GM03348 (cell line): ENCODE measurements at regions not wholly inside any gene's neighbourhood (a gene's known extent, or its start where the extent isn't known, plus 50 kb on each side); places are given as distances from the start of the nearest gene placed in this dataset.

Source experiments
- DNase-seq: peaks from one replicate; pipeline ENCODE4 v3.0.0; 2012; ENCODE audit warnings: low spot score

GRCh38 chr4:63814171-63814964 lies 594.9 kb downstream of the TECRL start:
- DNase-seq, result no peak

GRCh38 chr4:63799166-63799565 lies 610.1 kb downstream of the TECRL start:
- no peak for DNase-seq

DNA sequence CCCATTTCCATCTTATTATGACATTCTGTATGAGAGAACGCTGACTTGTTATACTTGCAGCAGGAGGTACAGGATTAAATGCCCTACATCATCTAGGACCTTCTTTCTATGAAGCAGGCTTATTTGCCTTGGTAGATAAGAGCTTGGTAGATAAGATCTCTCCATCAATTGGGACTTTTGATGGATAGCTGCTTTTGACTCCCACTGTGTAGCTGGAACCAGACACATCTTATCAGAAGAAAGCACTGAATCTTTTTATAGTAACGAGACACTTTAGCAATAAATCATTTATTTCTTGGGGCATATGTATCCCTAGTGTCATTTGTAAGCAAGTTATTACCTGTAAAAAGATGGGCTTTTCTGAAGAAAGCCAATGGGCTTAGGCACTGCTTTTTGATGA lies 613.9 kb downstream of the TECRL start:
- no peak for DNase-seq

- no peak for DNase-seq
These were observed 618.9 kb downstream of the TECRL start for GRCh38 chr4:63790377-63790776.

DNA sequence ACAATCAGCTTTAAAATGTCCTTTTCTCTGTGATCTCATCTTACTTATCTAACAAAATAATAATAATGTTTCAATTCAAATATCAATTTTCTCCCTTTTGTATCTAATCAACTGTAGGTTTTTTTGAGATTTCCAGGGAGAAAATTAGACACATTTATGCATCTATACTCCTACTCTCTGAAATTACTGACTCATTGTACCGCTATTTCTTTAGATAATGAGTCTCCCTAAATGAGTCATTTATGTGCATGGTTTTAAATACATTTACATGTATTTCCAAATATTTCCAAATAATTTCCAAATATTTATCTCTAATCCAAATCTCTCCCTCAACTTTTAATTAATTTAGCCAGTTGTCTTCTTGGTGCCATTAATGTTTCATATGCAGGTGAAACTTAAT lies 621.0 kb downstream of the TECRL start:
- DNase-seq, result no peak

DNA sequence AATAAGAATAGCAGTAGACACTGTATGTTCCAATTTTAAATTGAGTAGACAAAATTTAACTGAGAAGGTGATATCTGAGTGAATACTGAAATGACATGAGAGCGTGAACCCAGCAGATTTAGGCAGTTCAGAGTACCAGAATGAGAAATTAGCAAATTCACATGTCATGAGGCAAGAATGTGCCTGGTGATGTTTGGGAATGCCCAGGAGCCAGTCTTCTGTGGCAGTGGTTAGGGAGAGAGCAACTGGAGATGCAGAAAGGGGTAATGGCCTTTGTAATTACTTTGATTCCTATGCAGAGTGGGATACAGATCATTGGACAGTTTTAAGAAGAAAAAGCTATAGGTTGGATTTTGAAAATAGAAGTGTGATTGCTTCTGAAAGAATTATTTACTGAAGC lies 621.9 kb downstream of the TECRL start:
- DNase-seq, result no peak

DNA sequence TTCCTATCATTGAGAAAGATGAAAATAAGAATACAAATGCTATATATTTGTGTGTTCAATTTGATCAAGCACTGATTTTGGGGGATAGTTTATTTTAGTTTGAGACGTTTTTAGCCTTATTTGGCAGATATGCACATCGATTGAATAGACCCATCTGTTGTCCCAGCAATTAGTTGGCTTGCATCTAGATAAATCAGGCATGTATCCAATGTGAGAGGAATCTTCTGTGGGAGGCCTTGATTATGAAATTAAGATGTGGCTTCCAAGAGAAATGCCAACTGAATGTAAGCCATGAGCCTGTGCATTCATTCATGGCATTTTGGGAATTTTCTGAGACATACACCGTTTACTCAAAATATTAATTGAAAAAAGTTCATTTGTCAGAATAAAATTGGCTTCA lies 623.1 kb downstream of the TECRL start:
- no peak for DNase-seq

- no peak for DNase-seq
These were observed 624.4 kb downstream of the TECRL start for GRCh38 chr4:63784822-63785221.

DNA sequence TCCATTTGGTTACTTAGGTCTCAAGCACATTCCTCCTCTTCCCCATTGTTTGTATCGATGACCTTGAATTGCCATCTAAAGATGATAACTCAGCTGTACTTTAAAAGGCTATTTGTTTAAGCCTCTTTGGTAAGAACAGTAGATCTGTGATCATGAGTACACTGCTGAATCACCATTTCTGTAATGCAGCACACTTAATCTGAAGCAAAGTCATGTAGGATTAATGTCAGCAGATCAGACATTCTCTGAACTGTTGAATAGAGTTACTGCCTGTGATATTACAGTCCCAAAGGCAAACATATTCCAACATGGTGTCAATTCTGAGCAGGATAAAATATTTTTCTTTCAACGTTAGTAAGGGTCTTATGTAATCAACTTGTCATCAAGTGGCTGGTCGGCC lies 631.6 kb downstream of the TECRL start:
- no peak for DNase-seq

DNA sequence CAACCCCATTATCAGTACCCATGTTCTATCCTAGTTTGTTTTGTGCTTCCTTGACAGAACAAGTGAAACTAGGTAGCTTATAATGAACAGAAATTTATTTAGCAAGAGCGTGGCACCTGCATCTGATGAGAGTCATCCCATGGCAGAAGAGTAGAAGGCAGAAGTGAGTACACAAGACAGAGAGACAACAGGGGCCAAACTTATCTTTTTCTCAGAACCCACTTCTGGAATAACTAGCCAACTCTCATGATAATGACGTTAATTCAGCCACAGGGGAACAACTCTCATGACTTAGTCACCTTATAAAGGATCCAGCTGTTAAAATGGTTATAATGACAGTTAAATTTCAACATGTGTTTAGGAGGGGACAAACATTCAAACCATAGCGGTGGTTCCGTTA lies 644.9 kb downstream of the TECRL start:
- DNase-seq, result no peak

DNA sequence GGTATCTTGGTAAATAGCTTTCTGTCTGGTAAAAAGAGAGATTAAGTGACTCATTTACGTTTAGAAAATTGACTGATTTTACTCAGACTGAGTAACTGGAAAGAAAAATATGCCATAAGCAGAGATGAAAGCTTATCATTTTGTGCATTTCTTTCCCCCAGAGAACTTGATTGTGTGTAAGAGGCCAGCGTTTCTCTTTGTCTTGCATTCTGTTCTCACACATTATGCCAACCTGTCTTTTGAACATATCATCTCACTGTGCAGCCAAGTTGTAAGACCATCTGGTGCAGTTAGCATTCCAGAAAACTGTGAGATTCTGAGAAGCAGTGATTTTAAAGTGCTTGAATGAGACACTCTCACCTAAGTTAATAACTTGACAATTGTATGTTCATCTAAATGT lies 651.3 kb downstream of the TECRL start:
- no peak for DNase-seq

- DNase-seq, result no peak
These were observed 666.4 kb downstream of the TECRL start for GRCh38 chr4:63742882-63743281.

GRCh38 chr4:63729519-63729918 lies 679.7 kb downstream of the TECRL start:
- no peak for DNase-seq

- DNase-seq, result no peak
These were observed 680.6 kb downstream of the TECRL start for GRCh38 chr4:63728480-63729177.

- DNase-seq, result no peak
These were observed 691.9 kb downstream of the TECRL start for GRCh38 chr4:63717384-63717783.

DNA sequence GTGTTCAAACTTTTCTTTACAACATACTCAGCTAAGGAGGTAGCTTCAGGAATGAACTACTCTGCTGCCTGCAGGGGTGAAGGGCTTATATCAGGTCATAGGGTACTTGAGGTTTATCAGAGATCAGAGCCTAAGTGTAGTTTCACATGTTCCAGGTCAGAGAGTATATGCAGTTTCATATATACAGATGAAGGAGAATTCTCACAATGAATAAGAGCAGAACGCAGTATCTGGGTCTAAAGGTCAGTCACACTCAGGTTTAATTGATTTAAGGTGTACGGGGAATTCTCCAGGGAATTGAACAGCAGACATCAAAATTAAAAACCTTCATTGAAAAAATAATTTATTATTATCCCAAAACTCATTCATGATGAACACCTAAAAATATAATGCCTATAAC lies 700.6 kb downstream of the TECRL start:
- no peak for DNase-seq

- no peak for DNase-seq
These were observed 708.7 kb downstream of the TECRL start for GRCh38 chr4:63700569-63700968.

- DNase-seq, result no peak
These were observed 715.9 kb downstream of the TECRL start for GRCh38 chr4:63693321-63693720.

DNA sequence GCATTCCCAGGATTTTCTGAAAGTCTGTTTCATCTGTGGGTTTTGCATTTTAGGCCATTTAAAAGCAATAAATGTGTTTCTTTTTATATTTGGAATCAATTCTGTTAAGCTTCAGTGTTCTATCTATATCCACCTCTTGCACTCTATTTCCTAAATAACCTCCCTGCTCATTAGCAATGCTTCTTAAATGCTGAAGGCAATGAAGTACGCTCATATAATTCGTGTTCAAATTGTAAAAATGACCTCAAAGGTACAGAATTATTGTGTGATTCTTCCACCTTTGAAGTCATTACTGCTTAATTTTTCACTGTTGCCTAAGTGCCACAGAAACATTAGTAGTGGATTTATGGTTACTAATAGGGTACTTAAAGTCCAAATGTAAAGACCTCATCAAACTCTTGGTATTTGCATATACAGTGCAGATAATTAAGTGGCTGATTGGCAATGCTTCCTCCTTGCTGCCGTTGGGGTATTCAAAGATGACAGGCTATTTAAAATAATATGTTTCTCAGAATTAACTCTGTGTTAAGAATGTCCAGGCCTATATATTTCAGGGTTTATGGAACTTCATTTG lies 730.8 kb downstream of the TECRL start:
- DNase-seq, result no peak

- no peak for DNase-seq
These were observed 738.5 kb downstream of the TECRL start for GRCh38 chr4:63670735-63671134.

GRCh38 chr4:63663870-63664269 lies 745.4 kb downstream of the TECRL start:
- DNase-seq, result no peak

- no peak for DNase-seq
These were observed 764.9 kb downstream of the TECRL start for GRCh38 chr4:63644396-63644795.

DNA sequence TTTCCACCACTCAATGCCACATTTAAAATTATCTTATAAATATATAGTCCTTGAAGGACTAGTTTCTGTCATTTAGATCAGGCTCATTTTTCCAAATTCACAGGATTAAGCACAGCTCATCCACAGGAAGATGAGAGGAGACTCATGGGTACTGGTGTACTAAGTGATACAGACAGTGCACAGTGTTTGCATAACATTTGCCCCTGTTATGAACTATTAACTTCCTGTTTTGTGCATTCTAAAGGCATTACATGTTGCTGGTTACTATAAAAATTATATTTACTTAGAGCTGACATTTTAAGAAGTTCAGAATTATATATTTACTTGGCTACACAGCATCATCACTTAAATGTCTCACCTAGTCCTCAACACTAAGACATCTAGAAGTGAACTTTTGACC lies 772.0 kb downstream of the TECRL start:
- DNase-seq, result no peak
